ENCODE measurements at regions not wholly inside any gene's neighbourhood (a gene's known extent, or its start where the extent isn't known, plus 50 kb on each side); places are given as distances from the start of the nearest gene placed in this dataset.

GRCh38 chr17:79680318-79680695 lies 50.4 kb upstream of the ENPP7 start:
- no peak for DNase-seq

GRCh38 chr17:79679631-79680317 lies 51.0 kb upstream of the ENPP7 start:
- DNase-seq = no peak

DNA sequence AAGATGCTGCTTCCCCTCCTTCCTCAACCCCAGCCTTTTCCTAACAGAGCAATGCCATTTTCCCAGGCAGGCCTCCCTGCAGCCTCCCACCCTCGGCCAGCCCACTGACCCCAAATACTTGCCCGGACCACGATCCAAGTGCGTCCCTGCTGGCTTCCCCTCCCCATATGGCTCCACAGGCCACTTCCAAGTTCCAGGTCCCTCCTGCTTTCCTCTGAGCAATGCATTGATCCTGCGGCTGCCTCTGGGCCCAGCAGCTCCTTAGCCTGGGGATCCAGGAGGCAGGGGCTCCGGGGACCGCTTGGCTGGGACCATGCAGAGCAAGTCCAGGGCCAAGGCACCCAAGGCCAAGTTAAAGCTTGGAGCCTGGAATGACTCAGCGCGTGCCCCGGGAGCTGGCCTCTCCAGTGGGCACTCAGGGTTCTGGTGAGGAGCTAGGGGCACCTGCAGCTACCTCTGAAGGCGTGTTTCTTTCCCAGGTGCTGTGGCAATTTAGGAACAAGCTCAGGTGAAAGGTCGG lies 51.9 kb upstream of the ENPP7 start:
- DNase-seq = no peak

DNA sequence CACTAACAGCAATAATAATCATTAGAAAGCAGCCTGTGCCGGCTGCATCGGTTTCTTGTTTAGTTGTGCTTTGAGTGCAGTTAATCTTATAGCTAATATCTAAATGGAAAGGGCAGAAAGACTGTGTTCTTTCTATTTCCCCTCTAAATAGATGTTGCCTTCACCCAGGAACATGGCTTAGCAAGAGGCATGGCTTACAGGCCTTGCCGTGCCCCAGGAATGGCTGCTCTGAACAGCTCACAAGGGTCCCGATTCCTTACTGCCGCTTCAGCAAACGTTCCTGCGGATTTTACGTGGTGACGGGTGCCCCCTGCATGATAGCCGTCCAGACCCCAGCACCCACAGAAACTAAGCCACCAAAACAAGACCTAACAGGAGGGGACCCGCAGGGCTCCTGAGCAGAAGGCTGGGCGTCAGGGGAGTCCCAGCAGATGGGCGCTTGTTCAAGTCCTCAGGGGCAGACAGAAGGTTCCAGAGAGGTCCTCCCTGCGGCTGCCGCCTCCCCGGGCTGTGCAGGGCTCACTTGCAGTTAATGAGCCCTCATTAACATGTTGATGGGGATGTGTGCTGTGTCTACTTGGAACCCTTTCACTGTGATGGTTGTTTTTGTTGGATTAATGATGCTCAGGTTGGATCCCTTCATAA lies 52.5 kb upstream of the ENPP7 start:
- DNase-seq = no peak

- DNase-seq = no peak
These were observed 53.1 kb upstream of the ENPP7 start for GRCh38 chr17:79677646-79678045.

DNA sequence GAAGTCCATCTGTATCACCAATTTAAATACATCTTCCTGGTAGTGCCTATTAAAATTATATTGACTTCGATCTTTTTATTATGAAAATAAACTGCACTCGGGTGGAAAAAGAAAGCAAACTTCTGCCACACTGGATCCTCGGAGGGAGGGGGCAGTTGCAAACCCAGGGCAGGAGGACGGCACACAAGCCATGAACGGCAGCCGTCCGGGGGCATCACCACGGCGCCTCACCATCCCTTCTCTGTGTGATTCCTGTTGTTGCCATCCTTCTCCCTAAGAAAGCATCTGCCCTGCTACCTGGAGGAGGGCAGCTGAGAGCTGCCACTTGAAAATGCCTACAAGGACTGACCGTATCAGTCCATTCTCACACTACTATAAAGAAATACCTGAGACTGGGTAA lies 53.9 kb upstream of the ENPP7 start:
- DNase-seq = no peak

- DNase-seq = no peak
These were observed 55.4 kb upstream of the ENPP7 start for GRCh38 chr17:79675413-79675725.

DNA sequence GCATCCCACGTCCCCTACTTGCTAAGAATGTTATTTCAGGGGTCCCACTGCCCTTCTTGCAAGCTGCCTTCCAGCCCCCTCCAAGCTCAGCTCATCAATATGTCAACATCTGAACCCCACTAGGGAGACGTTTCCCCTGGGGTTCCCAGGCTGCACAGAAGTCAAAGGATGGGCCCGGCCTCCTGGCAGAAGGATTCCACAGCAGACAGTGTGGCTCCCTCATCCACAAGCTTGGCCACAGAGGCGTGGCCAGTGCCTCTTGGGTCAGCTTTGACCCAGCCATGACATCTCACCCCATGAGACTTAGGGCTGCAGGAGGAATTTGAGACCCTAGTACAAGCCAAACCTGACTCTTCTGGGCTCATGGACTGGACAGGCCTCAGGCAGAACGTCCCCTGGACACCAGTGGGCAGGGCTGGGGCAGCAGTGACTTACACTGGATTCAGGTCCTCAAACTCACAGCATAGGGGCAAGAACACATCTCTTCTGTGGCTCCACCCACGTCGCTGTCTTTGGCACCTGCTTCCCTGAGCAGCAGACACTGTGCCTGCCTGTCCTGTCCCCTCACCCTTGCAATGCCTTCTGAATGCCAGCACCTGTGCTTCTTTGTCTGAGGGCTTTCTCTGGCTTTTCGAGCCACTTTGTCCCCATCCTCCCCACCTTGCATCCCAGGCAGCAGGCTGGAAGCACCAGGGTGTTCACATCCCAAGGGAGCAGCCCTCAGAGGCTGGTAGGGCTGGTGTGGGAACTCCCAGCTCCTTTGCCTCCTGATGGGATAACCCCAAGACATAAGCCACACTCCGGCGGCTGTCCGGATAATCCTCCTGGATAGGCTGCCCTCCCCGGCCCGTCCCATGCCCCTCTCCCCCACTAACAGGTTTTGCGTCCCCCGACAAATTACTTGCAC lies 56.0 kb upstream of the ENPP7 start:
- no peak for DNase-seq

GRCh38 chr17:79673517-79673916 lies 57.2 kb upstream of the ENPP7 start:
- DNase-seq = no peak

DNA sequence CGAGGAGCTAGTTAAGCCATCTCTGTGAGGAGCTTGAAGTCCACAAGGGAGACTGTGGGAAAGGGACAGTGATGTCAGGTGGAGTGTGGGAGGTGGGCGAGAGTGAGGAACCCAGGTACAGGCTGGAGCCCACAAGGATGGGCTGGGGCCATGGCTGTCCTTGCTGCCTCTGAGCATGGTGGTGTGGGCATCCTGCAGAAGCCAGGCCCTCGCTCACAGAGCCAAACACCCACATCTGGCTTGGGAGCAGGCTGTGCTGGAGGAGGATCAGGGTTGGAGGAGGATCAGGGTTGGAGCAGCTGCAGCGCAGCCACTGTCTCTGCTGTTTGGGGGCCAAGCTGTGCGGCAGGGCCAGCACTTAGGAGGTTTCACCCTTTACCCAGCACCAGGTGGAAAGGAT lies 58.2 kb upstream of the ENPP7 start:
- no peak for DNase-seq

- DNase-seq = no peak
These were observed 59.6 kb upstream of the ENPP7 start for GRCh38 chr17:79671085-79671694.

GRCh38 chr17:79670537-79671084 lies 59.8 kb upstream of the RBFOX3 start:
- DNase-seq = no peak

GRCh38 chr17:79669861-79670260 lies 59.0 kb upstream of the RBFOX3 start:
- DNase-seq = no peak

DNA sequence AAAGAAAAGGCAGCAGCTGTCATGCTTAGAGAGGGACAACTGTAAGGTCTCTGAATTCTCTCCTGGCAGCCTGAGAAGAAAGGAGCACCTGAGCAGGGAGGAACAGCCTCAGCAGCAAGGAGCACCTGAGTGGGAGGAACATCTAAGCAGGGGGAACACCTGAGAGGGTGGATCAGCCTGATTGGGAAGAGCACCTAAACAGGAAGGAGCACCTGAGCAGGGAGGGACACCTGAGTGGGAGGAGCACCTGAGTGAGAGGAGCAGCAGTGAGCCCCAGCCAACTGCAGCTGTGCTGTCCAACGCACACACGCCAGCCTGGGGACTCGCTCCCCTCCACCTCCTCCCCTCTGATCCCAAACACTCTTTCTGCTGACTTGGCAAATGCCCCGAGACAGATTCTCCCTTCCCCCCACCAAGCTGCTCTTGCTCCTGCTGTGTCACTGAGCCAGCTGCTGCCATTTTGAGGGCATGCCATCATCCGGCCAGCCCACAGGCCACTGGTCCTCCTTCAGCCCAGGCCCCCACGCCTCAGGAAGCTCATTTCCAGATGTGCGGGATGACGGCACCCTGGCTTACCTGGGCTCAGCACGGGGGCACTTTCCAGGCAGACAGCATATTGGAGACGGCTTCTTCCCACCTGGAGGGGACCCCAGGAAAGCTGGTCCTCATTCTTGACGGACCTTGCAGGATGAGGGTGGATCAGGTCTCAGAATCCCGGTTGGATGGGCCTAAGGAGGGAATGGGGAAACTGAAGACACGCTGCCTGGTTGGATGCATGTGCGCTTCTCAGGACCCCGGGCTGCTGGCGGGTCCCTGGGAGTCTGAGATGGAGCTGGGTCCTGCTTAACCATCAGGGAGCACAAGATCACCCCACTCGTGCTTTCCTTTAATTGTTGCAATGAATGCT lies 57.7 kb upstream of the RBFOX3 start:
- DNase-seq = no peak

- no peak for DNase-seq
These were observed 56.9 kb upstream of the RBFOX3 start for GRCh38 chr17:79667746-79668145.

GRCh38 chr17:79667121-79667715 lies 56.4 kb upstream of the RBFOX3 start:
- DNase-seq = no peak

DNA sequence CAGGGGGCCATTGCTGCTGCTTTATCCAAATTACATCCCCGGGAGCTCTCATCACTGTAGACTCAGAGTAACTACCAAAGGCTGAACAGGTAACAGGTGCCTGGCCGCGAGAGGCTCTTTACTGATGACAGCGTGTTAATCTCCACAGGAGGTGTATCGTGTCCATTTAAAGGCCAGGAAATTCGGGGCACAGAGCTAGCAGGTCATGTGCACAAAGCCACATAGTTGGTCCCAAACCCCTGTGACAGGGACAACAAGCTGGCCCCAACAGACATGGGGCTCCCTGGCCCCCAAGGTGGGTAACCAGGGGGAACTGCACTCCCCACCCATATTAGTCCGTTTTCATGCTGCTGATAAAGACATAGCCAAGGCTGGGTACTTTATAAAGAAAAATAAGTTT lies 55.3 kb upstream of the RBFOX3 start:
- no peak for DNase-seq

DNA sequence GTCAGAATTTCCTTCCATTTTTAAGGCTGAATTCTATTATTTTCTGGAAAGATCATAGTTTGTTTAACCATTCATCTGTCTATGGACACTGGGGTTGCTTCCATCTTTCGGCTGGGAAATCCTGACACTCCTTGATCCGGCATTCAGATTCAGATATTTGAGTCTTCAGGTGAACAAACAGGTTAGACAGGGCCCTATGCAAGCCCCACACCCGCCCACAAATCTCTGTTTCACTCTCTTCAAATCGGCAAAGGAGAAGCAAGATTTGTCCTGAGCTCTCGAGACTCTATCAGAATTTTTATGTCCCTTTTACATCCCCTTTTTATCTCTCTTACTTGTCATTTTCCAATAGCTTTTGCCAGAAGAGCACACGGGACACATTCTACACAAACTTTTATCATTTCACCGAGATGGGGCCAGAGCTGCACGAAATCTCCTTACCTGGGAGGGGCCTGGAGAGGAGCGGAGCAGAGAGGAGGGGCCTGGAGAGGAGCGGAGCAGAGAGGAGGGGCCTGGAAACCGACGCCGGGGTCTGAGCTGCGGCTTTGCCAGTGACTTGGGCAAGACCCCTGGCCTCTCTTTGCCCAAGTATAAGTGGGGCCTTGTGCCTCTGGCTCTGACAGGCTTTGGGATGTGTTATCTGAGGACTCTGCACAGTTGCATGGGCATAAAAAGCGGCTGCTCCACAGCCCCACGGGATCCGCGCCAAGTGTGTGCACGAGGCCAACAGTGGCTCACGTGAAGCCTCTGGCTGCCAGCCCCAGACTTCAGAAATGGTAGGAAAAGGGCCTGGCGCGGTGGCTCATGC lies 54.3 kb upstream of the RBFOX3 start:
- peak; percentile 70 to 71 for DNase-seq

GRCh38 chr17:79661292-79662041 lies 50.6 kb upstream of the RBFOX3 start:
- DNase-seq = no peak

Data from right lung (tissue), 2 donors.